ENCODE measurements at regions not wholly inside any gene's neighbourhood (a gene's known extent, or its start where the extent isn't known, plus 50 kb on each side); places are given as distances from the start of the nearest gene placed in this dataset.

DNA sequence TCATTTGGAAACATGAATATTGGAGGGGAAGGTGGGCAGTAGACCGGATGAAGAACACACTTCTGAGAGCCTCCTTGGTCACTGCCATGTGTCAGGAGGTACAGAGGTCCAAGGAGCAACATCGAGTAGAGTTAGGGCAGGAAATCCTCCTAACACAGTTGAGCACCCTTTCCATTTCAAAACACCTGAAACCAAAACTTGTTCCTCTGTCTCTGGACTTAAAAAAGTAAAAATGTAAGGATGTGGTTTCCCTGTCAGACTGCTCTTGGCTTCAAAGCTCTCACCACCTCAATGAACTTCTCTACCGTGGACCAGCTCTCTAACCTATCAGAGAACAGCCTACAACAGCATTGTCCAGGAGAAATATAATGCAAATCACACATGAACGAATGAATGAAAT, 573.9 kb downstream of the NOVA1 start:
- Histone ChIP-seq H3K36me3 (no peaks in the 10 kb centered on the region), H3K9me3 (no peaks in the 10 kb centered on the region), H3K4me3 (ENCODE audit: low read depth, low read length) (no peak overlapping the region), H3K4me1 (no peaks in the 10 kb centered on the region), H3K27me3 (no peaks in the 10 kb centered on the region)
- no peak for DNase-seq
- TF ChIP-seq CTCF (IDR thresholded peaks at IDR 0.05; ENCODE audit: low read depth, low read length) = no peak

DNA sequence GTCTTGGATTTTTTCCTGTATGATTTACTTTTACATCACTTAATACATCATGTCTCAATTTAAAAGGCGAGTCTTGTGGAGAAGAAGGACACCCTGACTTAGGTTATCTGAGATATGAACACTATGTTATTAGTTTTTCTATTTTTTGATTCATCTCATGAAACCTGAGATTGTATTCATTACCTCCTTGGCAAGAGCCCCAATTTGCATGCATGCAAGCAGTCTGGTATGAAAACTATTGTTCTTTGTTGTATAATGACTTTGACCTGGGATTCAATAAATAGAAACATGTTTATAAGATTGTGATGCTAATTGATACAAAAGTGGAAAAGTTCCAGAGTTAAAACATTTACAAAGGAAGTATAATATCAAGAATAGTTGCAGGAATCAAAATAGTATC, 576.1 kb downstream of the NOVA1 start:
- H3K9me3 ChIP-seq = no peaks in the 10 kb centered on the region
- no peak for TF ChIP-seq CTCF (IDR thresholded peaks at IDR 0.05; ENCODE audit: low read depth, low read length)
- no peaks in the 10 kb centered on the region for H3K36me3 ChIP-seq
- H3K4me3 ChIP-seq (ENCODE audit: low read depth, low read length) = no peak overlapping the region
- H3K4me1 ChIP-seq = no peaks in the 10 kb centered on the region
- no peak for DNase-seq
- no peaks in the 10 kb centered on the region for H3K27me3 ChIP-seq

DNA sequence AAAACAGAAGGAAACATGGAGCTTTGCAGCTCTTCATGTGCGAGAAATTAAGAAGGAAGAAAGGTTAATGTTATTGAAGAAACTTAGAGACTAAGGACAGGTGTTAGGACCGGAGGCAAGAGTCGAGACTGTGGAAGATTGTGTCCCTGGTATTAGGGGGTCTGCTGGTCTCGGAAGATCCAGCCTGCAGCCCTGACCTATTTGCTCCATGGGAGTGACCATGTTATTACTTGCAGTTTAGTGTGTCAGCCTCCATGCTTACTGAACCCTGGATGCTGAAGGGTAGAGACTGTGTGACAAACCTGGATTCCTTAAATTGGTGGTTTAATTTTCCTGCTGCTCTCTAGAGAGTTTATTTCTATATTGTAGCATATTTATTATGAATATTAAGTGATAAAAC, 580.6 kb downstream of the NOVA1 start:
- Histone ChIP-seq H3K9me3 (no peaks in the 10 kb centered on the region), H3K4me1 (no peaks in the 10 kb centered on the region), H3K4me3 (ENCODE audit: low read depth, low read length) (no peak overlapping the region), H3K27me3 (no peaks in the 10 kb centered on the region), H3K36me3 (no peaks in the 10 kb centered on the region)
- DNase-seq = no peak
- no peak for TF ChIP-seq CTCF (IDR thresholded peaks at IDR 0.05; ENCODE audit: low read depth, low read length)

DNA sequence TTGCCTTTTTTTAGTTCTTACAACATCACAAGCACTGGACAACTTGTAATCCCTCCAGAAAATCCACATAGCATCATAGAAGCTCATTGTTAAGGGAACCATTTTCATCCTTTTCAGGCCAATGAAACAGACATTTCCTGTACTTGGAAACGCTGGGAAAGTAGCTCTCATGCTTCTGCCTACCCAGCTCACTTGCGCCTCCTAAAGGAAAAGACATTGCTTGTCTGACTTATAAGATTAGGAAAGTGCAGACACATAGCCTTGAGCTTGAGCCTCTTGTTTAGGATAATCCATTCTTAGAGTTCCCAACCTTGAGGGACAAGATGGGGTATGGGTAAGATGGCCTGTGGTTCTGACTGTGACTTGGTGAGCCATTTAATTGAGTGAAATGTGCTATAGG, 589.5 kb downstream of the NOVA1 start:
- Histone ChIP-seq H3K27me3 (no peaks in the 10 kb centered on the region), H3K4me1 (no peaks in the 10 kb centered on the region), H3K4me3 (ENCODE audit: low read depth, low read length) (no peak overlapping the region), H3K36me3 (no peaks in the 10 kb centered on the region), H3K9me3 (no peaks in the 10 kb centered on the region)
- 0 out of 2 replicates have a peak, but pooled peaks have one; percentile 4 for TF ChIP-seq CTCF (IDR thresholded peaks at IDR 0.05; ENCODE audit: low read depth, low read length)
- DNase-seq = no peak

GRCh38 chr14:26004342-26004741, 593.5 kb downstream of the NOVA1 start:
- Histone ChIP-seq H3K36me3 (no peaks in the 10 kb centered on the region), H3K27me3 (no peaks in the 10 kb centered on the region), H3K9me3 (no peaks in the 10 kb centered on the region), H3K4me1 (no peaks in the 10 kb centered on the region), H3K4me3 (ENCODE audit: low read depth, low read length) (no peak overlapping the region)
- DNase-seq = no peak
- no peak for TF ChIP-seq CTCF (IDR thresholded peaks at IDR 0.05; ENCODE audit: low read depth, low read length)

GRCh38 chr14:25993830-25994229, 604.0 kb downstream of the NOVA1 start:
- TF ChIP-seq CTCF (IDR thresholded peaks at IDR 0.05; ENCODE audit: low read depth, low read length) = no peak
- no peak for DNase-seq

More at GRCh38 chr14:25993830-25994229, 604.0 kb downstream of the NOVA1 start:
- Histone ChIP-seq H3K9me3 (no peaks in the 10 kb centered on the region; the same call in 1 of the 2 replicates), H3K4me1 (no peaks in the 10 kb centered on the region), H3K36me3 (no peaks in the 10 kb centered on the region), H3K4me3 (ENCODE audit: low read depth, low read length) (no peak overlapping the region), H3K27me3 (no peaks in the 10 kb centered on the region)

Data from BE2C (cell line).